Prostate gland (tissue), 2 donors: ENCODE measurements at regions not wholly inside any gene's neighbourhood (a gene's known extent, or its start where the extent isn't known, plus 50 kb on each side); places are given as distances from the start of the nearest gene placed in this dataset.
A peak's percentile ranks its signal among the peaks of the same experiment; 100 is the strongest.

Experiments used
- DNase-seq: peaks from one replicate; pipeline ENCODE4 v3.0.0-alpha.2; 2019; ENCODE audit warnings: low spot score
- H3K27ac ChIP-seq, 2 donors: fragments of 200-600 bp; sonication (generic); 2 replicates each; pipeline ENCODE4 v1.5.1; 2017 to 2019
- H3K27me3 ChIP-seq: fragments of 200-600 bp; sonication (generic); replicated peaks from 2 replicates; pipeline ENCODE4 v1.5.1; 2019; ENCODE audit not compliant: insufficient read depth
- H3K36me3 ChIP-seq, 2 donors: fragments of 200-600 bp; sonication (generic); 1 replicate in 1 of 2; 2 replicates in 1 of 2; pipeline versions ENCODE4 v1.5.1 to v1.8.1; 2017 to 2019
- H3K4me1 ChIP-seq: fragments of 200-600 bp; sonication (generic); replicated peaks from 2 replicates; pipeline ENCODE4 v1.5.1; 2019
- H3K4me3 ChIP-seq, 2 donors: fragments of 200-600 bp; sonication (generic); 2 replicates each; pipeline ENCODE4 v1.5.1; 2017 to 2019
- H3K9me3 ChIP-seq: fragments of 200-600 bp; sonication (generic); 2 replicates; pipeline ENCODE4 v1.5.1; 2017
- POLR2A ChIP-seq: fragments of 450-650 bp; IDR thresholded peaks from one replicate; pipeline ENCODE4 v1.6.1; 2016; ENCODE audit warnings: antibody characterized with exemption, mild to moderate bottlenecking
- POLR2AphosphoS5 ChIP-seq: sonication (generic); formaldehyde crosslinking; IDR thresholded peaks from one replicate; pipeline ENCODE4 v1.6.1; 2017; ENCODE audit warnings: antibody characterized with exemption
- WGBS: methylation state at CpG from one replicate; pipeline ENCODE4 v1.1.5; 2018; 5-methylcytosine and 5-hydroxymethylcytosine counted together
- intact Hi-C: fragments of 100-400 bp; cut with DNase I; formaldehyde crosslinking; loops from one replicate; pipeline ENCODE4 v1.14.2; 2022
- TF ChIP-seq, protein P1 (sequence below), 4 experiments: fragments of 200-600 bp in 2 of 4; fragments of 450-650 bp in 2 of 4; sonication (generic) in 2 of 4; IDR thresholded peaks; 1 replicate in 3 of 4; 2 replicates in 1 of 4; pipeline ENCODE4 v1.5.1; 2016 to 2019; ENCODE audit warnings: antibody characterized with exemption in 4 of 4, mild to moderate bottlenecking in 2 of 4, moderate library complexity in 2 of 4

DNA sequence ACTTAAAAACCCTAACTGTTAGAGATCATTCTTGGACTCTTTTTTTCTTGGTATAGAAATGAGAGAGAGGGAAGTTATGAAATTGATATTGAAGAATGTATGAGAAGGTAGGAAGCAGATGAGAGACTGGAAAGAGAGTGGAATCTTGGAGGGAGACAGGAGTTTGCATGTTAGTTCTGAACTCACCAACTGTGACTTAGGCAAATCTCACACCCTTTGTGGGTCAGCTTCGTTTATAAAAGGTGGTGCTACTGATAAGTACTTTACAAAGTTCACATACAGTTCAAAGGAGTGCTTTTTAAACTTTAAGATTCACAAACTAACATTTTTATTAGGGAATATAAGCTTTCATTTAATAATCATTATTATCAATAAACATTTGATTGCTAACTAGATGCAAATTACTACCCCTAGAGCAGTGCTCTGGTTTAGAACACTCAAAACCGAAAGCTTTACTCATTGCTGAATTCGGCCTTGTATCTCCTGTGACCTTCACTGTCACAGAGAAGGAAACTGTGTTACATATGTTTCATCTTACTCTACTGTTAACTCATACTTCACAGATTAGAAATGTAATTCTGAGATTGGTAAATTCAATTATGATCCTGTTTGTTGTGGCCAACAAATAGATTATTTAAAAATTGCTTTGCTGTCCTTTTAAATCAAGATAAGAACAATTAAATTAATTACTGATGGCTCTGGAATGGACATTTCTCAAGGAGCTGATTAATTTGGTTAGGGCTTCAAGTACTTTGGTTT, 143.2 kb downstream of the RMI1 start:
- DNase-seq, result no peak
- no peaks in the 10 kb centered on the region for H3K4me1 ChIP-seq
- 71% methylated on average over 3 of the region's 3 CpGs for WGBS
- no peak overlapping the region for H3K27ac ChIP-seq
- intact Hi-C loops, result no loop called here
- no peak overlapping the region for H3K4me3 ChIP-seq
- no peaks in the 10 kb centered on the region for H3K27me3 ChIP-seq
- no peaks in the 10 kb centered on the region for H3K36me3 ChIP-seq
- H3K9me3 ChIP-seq, result no peaks in the 10 kb centered on the region
- no peak for TF ChIP-seq POLR2AphosphoS5
- TF ChIP-seq, protein P1, sequence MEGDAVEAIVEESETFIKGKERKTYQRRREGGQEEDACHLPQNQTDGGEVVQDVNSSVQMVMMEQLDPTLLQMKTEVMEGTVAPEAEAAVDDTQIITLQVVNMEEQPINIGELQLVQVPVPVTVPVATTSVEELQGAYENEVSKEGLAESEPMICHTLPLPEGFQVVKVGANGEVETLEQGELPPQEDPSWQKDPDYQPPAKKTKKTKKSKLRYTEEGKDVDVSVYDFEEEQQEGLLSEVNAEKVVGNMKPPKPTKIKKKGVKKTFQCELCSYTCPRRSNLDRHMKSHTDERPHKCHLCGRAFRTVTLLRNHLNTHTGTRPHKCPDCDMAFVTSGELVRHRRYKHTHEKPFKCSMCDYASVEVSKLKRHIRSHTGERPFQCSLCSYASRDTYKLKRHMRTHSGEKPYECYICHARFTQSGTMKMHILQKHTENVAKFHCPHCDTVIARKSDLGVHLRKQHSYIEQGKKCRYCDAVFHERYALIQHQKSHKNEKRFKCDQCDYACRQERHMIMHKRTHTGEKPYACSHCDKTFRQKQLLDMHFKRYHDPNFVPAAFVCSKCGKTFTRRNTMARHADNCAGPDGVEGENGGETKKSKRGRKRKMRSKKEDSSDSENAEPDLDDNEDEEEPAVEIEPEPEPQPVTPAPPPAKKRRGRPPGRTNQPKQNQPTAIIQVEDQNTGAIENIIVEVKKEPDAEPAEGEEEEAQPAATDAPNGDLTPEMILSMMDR (IDR thresholded peaks at IDR 0.05), result no peak
- no peak for TF ChIP-seq POLR2A

DNA sequence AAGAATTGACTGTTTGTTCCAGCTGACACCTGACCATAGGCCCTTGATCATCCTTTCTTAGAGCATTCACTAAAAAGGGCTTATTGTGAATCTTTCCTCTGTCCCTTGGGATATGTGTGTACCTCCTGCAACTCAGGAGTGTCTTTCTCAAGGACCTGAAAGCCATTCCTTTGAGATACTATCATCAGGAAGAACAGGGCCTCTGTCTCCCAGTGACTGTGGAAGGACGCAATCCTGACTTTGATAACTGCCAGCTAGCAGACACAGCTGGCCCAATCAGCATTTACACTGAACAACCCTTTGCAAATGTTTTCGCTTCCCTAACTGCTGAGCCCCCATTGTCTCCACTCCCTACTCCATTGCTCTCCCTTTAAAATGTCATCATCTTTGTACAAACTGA, 144.4 kb downstream of the RMI1 start:
- no peaks in the 10 kb centered on the region for H3K27me3 ChIP-seq
- H3K36me3 ChIP-seq, result no peaks in the 10 kb centered on the region
- TF ChIP-seq POLR2AphosphoS5 (no peak), POLR2A (no peak)
- TF ChIP-seq, protein P1 (IDR thresholded peaks at IDR 0.05), result no peak
- no peak overlapping the region for H3K27ac ChIP-seq
- no peaks in the 10 kb centered on the region for H3K9me3 ChIP-seq
- H3K4me3 ChIP-seq, result no peak overlapping the region
- 90% methylated on average over 2 of the region's 2 CpGs for WGBS
- no peak for DNase-seq
- intact Hi-C loops, result no loop called here
- no peaks in the 10 kb centered on the region for H3K4me1 ChIP-seq

DNA sequence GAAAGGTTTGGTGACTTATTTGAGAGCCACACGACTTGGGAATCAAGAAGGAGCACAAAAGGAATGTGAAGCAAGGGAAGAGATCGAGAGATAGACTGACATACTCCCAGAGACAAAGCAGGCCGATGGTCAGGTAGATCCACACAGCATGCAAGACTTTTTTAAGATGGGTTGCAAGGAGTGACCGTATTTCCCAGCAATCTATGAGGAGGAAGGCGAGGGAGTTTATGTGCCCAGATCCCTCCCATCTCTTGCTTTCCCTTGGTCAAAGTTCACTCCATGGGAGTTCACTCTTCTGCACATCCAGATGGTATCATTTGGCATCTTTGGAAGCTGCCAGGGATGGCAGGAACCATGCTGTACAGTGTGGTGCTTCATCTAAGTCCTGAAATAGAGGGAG, 148.9 kb downstream of the RMI1 start:
- intact Hi-C loops, result no loop called here
- TF ChIP-seq, protein P1 (IDR thresholded peaks at IDR 0.05), result no peak
- TF ChIP-seq POLR2AphosphoS5, result no peak
- TF ChIP-seq POLR2A, result no peak
- Histone ChIP-seq H3K27ac (no peak overlapping the region), H3K4me3 (no peak overlapping the region), H3K27me3 (no peaks in the 10 kb centered on the region), H3K4me1 (no peaks in the 10 kb centered on the region), H3K36me3 (no peaks in the 10 kb centered on the region), H3K9me3 (no peaks in the 10 kb centered on the region)
- 51% methylated on average over 5 of the region's 5 CpGs for WGBS
- DNase-seq, result no peak

DNA sequence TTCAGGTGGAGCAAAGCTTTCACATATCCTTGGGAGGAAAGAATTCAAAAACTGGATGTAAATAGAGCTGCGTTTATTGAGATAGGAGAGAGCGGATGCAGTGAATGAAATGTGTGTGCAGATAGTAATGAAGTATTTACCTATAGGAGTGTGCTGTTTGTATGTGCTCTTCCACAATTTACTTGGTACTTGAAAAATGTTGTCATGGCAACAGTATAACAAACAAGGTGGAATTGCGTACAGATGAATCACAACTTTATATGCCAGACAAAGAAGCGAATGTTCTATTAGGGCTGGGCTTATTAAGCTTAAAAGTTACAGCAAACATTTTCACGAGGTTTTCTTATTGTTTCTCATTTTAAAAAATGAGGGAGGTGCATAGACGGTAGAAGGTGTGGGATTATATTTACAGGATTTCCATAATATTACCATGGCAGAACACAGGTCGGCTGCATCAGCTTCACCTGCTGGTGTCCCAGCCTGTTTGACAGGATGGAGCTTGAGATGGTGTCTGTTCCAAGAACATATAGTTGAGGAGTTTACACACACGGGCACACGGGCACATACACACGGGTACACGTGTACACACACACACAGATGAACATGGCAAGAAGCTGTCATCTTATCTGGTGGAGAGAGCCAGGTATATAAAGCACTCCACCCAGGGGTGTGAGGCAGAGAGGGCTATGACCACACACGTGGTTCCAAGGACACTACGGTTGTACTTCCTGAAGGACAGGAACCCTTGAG, 155.7 kb downstream of the RMI1 start:
- peak; percentile 19 for DNase-seq
- TF ChIP-seq POLR2AphosphoS5 (peak; percentile 47), POLR2A (no peak)
- TF ChIP-seq, protein P1 (IDR thresholded peaks at IDR 0.05), result no peak
- WGBS, result 38% methylated on average over 13 of the region's 13 CpGs

DNA sequence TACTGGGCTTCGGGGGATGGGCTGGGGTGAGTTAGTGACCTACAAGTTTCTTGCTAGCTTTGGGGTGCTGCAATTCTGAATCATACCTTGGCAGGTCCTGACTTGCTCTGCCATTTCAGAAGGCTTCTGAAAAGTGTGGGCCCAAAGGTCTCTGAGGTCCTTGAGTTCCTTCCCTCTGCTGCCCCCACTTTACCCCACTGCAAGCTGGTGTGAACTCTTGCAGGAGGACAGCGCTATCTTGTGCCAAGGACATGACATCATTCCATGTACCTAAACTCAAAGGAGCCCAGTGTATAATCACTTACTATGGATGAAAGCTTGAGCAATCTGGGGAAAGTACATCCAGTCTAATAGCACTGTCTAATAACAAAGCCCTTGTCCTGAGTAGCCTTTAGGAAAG, 157.4 kb downstream of the RMI1 start:
- Histone ChIP-seq H3K4me3 (no peak overlapping the region), H3K9me3 (no peaks in the 10 kb centered on the region), H3K36me3 (no peaks in the 10 kb centered on the region), H3K27me3 (no peaks in the 10 kb centered on the region), H3K4me1 (no peaks in the 10 kb centered on the region), H3K27ac (no peak overlapping the region)
- DNase-seq, result no peak
- intact Hi-C loops, result no loop called here
- WGBS, result 90% methylated on average over 2 of the region's 2 CpGs
- TF ChIP-seq, protein P1 (IDR thresholded peaks at IDR 0.05), result no peak
- TF ChIP-seq POLR2A, result no peak
- TF ChIP-seq POLR2AphosphoS5, result no peak

More for the DNA sequence above, 155.7 kb downstream of the RMI1 start:
- intact Hi-C loops, result no loop called here
- H3K4me3 ChIP-seq, result no peak overlapping the region
- no peaks in the 10 kb centered on the region for H3K36me3 ChIP-seq
- no peaks in the 10 kb centered on the region for H3K27me3 ChIP-seq
- peak overlapping the region in 1 of 2 donors; percentile 12 for H3K27ac ChIP-seq
- H3K4me1 ChIP-seq, result no peaks in the 10 kb centered on the region
- no peaks in the 10 kb centered on the region for H3K9me3 ChIP-seq
